GM20431 (cell line): ENCODE measurements at regions not wholly inside any gene's neighbourhood (a gene's known extent, or its start where the extent isn't known, plus 50 kb on each side); places are given as distances from the start of the nearest gene placed in this dataset.
"Not testable (repeated sequence)": the region's sequence is repeated elsewhere in the genome, so short reads cannot be mapped to it uniquely, and the experiment has no call there.

Experiments
- in situ Hi-C: fragments of 300-500 bp; cut with MseI, MboI; formaldehyde crosslinking; loops from one replicate; pipeline ENCODE4 v1.15.0; 2020; ENCODE audit warnings: low sequenced_read_pairs; ENCODE audit not compliant: unreplicated experiment

DNA sequence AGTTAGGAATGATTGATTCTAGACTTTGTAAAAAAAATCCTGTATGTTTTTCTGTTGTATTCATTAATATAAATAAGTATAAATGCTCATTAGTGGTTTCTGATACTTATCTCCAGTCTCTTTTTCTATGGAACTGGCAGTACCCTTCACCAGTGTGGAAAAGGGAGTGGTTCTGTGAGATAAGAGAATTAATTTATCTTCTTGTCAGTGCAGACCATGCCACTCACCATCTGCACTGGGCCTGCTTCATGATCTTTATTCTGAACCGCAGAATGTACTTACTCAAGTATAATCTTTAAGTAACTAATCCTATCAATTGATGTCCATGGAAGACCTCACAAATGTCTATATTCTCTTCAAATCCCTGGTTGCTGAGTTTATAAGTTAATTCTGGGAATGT, 836.1 kb upstream of the CDH8 start:
- in situ Hi-C loops, result no loop called here

DNA sequence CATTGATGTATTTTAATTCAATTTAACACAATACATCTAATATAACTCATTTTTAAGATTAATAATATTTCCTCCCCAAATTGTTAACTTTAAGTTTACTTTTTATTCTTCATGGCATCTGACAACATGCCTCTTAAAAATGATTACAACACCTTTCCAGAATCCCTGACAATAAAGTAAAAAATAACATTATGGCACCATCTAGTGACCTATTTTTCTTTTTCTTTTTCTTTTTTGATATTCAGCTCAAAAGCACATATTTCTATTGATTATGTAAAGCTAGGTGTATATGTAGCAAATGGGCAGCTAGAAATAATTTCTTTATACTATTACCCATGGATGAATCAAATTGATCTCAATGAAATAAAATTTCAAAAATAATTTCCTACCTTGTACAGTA, 834.3 kb upstream of the CDH8 start:
- in situ Hi-C loops, result no loop called here

- in situ Hi-C loops, result no loop called here
These were observed 833.6 kb upstream of the CDH8 start for GRCh38 chr16:62869837-62870236.

- in situ Hi-C loops, result no loop called here
These were observed 826.9 kb upstream of the CDH8 start for GRCh38 chr16:62863139-62863538.

DNA sequence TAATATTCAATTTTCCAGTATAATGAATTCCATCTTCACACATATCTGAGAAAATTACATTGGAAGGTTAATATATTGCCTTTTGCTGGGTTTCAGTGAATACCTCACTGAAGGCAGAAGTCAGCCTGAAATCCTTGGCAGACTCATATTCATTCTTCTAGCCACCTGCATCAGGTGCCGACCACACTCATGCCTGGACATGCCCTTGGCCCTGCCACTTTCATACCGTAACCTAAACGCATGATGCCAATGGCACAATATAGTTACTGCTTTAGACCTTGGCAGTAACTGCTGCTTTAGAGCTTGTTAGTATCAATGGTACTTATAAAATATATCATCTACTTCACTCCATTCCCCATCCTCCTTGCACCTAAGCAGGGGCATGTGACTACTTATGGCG, 817.6 kb upstream of the CDH8 start:
- in situ Hi-C loops, result no loop called here

DNA sequence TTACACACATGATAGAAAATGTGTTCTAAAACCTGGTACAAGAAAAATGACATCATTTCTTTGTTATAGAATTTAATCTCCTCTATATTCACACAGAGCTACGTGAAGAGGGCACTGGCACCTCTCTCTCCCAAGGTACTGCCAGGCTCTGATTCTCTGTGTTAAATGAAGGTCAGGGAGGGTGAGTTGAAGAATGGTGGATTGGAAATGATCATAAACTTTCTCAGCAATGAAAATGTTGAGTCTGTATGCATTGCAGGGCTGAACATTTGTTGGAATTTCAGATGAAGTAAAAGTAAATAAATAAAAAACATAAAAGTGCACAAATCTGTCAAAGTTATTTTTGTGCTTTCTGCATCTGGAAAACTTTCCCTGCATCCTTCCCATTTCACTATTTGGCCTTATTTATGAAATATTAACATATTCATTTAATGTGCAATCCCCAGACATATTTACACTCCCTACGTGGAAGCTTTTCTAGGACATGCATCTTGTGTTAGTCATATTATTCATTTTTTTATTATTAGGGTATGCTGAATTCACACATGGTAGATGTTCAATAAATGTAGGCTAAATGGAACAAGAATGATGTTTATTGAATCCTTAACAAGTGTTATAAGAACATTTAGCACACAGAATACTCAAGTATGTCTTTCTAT, 810.3 kb upstream of the CDH8 start:
- in situ Hi-C loops, result no loop called here

DNA sequence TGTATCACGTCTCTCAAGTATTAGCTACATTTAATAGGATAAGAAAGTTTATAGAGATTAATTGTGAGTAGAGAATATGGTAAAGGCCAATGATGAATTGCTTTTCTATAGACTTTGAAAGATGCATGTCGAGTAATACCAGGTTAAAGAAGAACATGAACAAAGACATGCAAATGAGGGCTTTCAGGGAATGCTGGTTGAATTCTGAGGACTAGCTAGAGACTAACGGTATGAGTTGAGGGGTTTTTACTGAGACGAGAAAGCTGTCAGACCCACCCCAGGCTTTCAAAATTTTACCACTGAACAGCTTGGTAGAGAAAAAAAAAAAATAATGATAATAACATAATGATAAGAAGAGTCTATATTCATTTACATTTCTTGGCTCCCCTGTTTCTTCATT, 796.0 kb upstream of the CDH8 start:
- in situ Hi-C loops, result no loop called here

- in situ Hi-C loops, result no loop called here
These were observed 795.1 kb upstream of the CDH8 start for GRCh38 chr16:62831235-62831850.

DNA sequence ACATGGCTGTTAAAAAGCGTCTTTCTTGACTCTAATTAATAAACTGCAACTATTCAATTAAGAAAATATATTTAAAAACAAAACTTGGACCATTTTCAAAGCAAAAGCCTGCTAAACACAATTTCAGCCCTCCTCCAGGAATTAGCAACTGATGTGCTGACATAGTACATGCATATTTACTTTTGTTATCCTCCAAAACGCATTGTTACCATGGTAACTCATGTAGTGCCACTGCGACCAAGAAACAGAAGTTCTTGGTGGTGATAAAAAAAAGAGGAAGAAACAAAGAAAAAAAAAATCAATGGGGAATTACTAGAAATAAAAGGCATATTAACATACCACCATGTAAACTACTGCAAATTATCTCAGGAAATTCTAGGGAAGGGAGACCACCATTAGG, 793.4 kb upstream of the CDH8 start:
- in situ Hi-C loops, result no loop called here

- in situ Hi-C loops, result no loop called here
These were observed 792.8 kb upstream of the CDH8 start for GRCh38 chr16:62829084-62829483.

DNA sequence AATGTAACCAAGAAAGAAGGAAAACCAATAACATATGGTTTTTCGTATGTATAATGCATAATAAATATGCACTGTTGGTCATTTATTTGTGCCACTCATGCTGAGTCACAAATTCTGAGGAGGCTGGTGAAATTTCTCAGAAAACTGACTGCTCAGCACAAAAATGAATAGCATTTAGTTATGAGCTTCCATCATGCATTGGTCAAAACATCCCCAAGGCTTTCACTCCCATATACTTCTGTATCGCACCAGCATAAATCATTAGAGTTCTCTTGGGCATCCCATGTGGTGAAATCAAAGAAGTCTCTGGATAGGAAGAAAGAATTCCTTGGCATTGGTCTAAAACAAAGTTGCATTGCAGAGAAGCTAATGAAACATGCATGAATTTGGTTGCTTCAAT, 785.6 kb upstream of the CDH8 start:
- in situ Hi-C loops, result no loop called here

GRCh38 chr16:62816971-62817519, 780.8 kb upstream of the CDH8 start:
- in situ Hi-C loops, result no loop called here

GRCh38 chr16:62814891-62815290, 778.7 kb upstream of the CDH8 start:
- in situ Hi-C loops, result no loop called here

DNA sequence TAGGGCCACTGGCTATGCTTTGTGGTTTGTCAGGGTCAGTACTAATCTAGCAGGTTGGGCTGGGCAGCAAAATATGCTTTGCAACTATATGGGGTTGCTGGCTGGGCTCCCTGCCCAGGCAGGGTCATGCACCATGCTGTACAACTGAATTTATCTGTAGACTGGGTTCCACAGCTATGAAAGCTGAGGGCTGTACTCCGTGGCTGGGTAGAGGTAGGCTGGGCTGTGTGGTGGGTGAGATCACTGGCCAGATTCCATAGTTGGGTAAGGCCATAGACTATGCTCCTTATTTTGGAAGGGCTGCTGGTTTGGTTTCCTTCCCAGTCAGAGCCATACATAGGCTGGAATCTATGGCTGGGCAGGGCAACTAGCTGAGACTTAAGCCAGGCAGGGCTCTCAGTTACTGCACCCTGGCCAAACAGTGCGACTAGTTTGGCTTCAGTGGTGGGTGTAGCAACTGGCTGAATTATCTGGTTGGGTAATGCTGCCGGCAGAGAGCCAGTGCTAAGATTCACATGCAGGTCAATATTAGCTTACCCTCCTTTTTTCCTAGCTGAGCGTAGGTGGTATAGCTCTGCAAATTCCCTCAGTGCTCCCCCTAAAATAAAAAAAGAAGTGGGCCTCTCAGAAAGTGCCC, 769.1 kb upstream of the CDH8 start:
- in situ Hi-C loops, result no loop called here

DNA sequence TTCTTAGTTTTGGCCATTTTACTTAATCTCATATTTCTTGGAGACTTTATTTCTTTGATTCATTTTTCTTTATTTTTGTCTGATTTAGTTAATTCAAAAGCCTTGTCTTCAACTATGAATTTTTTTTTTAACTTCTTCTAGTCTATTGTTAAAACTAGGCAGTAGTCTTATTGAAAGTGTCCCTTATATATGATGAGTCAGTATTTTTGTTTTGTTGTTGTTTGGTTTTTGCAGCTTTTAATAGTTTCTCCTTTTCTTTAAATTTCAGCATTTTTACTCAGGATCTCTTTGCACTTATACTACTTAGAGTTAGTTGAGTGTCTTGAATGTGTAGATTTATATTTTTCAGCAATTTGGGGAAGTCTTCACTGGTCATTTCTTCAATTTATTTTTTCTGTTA, 758.5 kb upstream of the CDH8 start:
- in situ Hi-C loops, result no loop called here

- in situ Hi-C loops, result not testable (repeated sequence)
These were observed 743.8 kb upstream of the CDH8 start for GRCh38 chr16:62780081-62780480.

DNA sequence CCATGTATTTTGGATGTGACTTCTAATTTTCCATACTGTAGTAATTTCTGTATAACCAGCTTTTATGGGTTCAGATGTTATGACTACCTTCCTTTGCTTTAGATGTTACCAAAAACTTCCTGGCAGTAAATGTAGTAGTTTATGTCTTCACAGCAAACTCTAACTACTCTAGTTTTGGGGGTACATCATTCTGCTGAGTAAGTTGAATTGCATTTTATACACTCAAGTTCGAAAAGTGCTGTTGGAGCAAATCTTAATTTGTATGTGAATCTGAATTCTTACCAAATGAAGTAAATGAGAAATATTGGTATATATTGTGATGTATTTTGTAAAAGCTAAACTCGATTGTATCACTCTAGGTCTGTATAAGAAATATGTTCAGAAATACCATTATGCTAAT, 728.3 kb upstream of the CDH8 start:
- in situ Hi-C loops, result no loop called here

- in situ Hi-C loops, result no loop called here
These were observed 724.2 kb upstream of the CDH8 start for GRCh38 chr16:62760398-62760797.

- in situ Hi-C loops, result no loop called here
These were observed 719.7 kb upstream of the CDH8 start for GRCh38 chr16:62755938-62756337.

DNA sequence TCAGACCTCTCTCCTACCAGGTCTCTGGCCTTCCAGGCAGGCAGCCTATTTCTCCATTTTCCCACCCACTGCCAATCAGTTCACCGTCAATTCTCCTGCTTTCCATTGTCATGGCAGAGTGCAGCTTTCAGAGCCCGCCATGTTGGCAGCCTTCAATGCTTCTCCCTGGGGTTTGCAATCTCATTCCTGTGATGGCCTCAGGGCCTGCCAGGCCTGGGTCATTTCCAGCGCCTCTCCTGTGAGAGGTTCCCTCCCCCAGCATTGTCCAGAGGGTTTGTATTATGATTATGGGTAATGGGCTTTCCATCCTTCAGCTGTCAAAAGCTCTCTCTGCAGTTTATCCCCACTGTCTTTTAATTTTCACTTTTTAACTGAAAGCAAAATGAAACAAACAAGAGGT, 716.6 kb upstream of the CDH8 start:
- in situ Hi-C loops, result no loop called here

DNA sequence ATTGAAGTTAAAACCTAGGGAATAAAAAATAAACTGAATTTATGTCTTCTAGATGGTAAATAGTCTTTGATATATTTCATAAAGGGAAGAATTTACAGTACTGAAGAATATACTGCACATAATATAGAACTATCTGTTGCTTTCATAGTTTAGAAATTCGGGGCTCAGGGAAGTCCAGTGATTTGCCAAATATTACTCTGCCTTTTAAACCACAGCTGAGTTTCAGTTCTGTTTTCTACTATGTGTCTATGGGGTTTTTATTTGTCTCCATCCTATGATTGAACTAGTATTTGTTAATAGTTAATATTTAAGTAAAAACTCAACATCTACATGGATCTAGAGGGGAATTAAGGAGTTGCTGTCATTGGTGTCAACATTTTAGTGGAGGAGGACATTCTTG, 715.0 kb upstream of the CDH8 start:
- in situ Hi-C loops, result no loop called here
